ENCODE measurements at regions not wholly inside any gene's neighbourhood (a gene's known extent, or its start where the extent isn't known, plus 50 kb on each side); places are given as distances from the start of the nearest gene placed in this dataset.

DNA sequence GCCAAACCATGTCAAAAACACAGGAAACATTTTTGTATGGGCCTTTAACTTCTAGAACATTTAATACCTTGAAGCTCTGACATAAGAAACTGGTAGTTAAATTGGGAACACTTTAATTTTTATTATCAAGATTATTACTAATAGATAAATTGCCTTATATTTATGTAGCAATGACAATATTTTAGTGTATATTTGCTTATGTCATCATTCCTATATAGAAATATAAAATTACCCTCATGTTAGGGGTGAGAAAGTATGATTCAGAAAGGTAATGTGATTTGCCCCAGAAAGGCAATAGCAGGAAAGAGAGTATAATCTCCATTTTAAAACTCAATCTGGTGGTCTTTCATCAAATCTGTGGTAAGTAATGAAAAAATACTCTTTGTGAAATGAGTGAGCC lies 147.4 kb downstream of the IL15 start:
- no peaks in the 10 kb centered on the region for H3K27me3 Mint-ChIP-seq (ENCODE audit: insufficient read depth)
- no peak overlapping the region for H3K9ac ChIP-seq (ENCODE audit: extremely low read depth, low read length, poor library complexity, severe bottlenecking)
- H3K9me3 Mint-ChIP-seq: peaks cover 19% of the 10 kb centered on the region
- no peaks in the 10 kb centered on the region for H3K27me3 ChIP-seq (ENCODE audit: control insufficient read depth, insufficient read depth, low read length, poor library complexity, severe bottlenecking)
- H3K27ac Mint-ChIP-seq: no peak overlapping the region
- peaks cover 4% of the 10 kb centered on the region for H3K9me3 ChIP-seq (ENCODE audit: control insufficient read depth, low read length)
- TF ChIP-seq, protein P1, sequence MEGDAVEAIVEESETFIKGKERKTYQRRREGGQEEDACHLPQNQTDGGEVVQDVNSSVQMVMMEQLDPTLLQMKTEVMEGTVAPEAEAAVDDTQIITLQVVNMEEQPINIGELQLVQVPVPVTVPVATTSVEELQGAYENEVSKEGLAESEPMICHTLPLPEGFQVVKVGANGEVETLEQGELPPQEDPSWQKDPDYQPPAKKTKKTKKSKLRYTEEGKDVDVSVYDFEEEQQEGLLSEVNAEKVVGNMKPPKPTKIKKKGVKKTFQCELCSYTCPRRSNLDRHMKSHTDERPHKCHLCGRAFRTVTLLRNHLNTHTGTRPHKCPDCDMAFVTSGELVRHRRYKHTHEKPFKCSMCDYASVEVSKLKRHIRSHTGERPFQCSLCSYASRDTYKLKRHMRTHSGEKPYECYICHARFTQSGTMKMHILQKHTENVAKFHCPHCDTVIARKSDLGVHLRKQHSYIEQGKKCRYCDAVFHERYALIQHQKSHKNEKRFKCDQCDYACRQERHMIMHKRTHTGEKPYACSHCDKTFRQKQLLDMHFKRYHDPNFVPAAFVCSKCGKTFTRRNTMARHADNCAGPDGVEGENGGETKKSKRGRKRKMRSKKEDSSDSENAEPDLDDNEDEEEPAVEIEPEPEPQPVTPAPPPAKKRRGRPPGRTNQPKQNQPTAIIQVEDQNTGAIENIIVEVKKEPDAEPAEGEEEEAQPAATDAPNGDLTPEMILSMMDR (conservative IDR thresholded peaks at IDR 0.05): no peak
- DNase-seq: no peak
- H3K36me3 ChIP-seq (ENCODE audit: control insufficient read depth, insufficient read depth, low read length): no peaks in the 10 kb centered on the region
- H3K4me1 ChIP-seq (ENCODE audit: control insufficient read depth, insufficient read depth, low read length): no peaks in the 10 kb centered on the region
- H3K36me3 Mint-ChIP-seq (ENCODE audit: low read depth): peaks cover 3% of the 10 kb centered on the region
- no peaks in the 10 kb centered on the region for H3K4me1 Mint-ChIP-seq
- no peak overlapping the region for H3K27ac ChIP-seq (ENCODE audit: low read depth, low read length)
- H3K4me3 ChIP-seq (ENCODE audit: low read length): no peak overlapping the region
- no peak overlapping the region for H3K4me3 Mint-ChIP-seq

DNA sequence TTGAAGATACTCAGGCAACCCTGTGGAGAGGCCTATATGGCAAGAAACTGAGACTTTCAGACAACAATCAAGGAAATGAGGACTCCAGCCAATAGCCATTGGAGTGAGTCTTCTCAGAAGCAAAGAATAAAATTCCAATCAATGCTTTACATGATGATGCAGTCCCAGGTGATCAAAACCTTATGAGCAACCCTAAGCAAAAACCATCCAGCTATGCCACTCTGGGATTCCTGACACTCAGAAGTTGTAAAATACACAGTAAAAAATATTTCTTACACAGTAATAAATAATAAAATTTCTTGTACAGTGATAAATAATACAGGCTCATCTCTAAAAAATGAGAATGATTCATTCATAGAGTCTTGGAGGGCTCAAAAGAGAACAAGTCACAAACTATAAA lies 150.6 kb downstream of the IL15 start:
- Mint-ChIP-seq H3K36me3 (ENCODE audit: low read depth) (peaks cover 3% of the 10 kb centered on the region), H3K27me3 (ENCODE audit: insufficient read depth) (no peaks in the 10 kb centered on the region), H3K4me1 (no peaks in the 10 kb centered on the region), H3K4me3 (no peak overlapping the region), H3K9me3 (peaks cover 11% of the 10 kb centered on the region), H3K27ac (no peak overlapping the region)
- H3K9ac ChIP-seq (ENCODE audit: extremely low read depth, low read length, poor library complexity, severe bottlenecking): no peak overlapping the region
- TF ChIP-seq, protein P1 (conservative IDR thresholded peaks at IDR 0.05): no peak
- H3K9me3 ChIP-seq (ENCODE audit: control insufficient read depth, low read length): peaks cover 4% of the 10 kb centered on the region
- no peak overlapping the region for H3K4me3 ChIP-seq (ENCODE audit: low read length)
- no peaks in the 10 kb centered on the region for H3K36me3 ChIP-seq (ENCODE audit: control insufficient read depth, insufficient read depth, low read length)
- no peak overlapping the region for H3K27ac ChIP-seq (ENCODE audit: low read depth, low read length)
- no peaks in the 10 kb centered on the region for H3K4me1 ChIP-seq (ENCODE audit: control insufficient read depth, insufficient read depth, low read length)
- no peaks in the 10 kb centered on the region for H3K27me3 ChIP-seq (ENCODE audit: control insufficient read depth, insufficient read depth, low read length, poor library complexity, severe bottlenecking)
- no peak for DNase-seq

DNA sequence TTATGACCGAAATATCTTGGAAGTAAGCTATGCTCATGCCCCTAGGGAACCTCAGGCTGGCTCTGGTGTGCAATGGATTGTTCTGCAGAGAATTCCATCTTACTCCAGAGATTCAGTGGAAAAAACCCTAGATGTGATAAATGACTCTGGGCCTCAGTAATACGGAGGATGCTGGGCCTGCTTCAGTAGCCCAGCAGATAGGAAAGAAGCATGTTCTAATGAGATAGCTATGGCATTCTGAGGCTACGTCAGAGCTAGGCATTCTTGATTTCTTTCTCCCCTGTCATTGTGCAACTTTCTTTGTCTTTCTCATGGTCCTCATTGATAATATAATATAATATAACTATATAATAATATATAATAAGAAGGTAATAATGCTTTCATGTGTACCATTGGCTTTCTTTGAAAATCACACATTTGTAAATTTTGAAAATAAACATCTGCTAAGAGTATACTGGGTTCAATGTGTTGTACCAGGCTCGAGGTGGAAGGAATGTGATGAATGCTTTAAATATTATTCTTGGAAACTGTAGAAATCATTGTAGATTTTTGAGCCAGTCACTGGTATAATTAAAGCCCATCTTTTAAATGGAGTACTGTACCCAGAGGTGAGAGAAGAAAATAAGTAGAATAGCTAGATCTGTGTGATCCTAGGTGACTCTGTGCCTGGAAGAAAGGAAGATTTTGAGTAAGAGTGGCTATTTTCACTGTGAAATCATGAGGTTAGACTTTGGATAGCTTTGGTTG lies 152.0 kb downstream of the IL15 start:
- Mint-ChIP-seq H3K27ac (no peak overlapping the region), H3K4me1 (no peaks in the 10 kb centered on the region), H3K27me3 (ENCODE audit: insufficient read depth) (no peaks in the 10 kb centered on the region), H3K36me3 (ENCODE audit: low read depth) (no peaks in the 10 kb centered on the region), H3K4me3 (no peak overlapping the region), H3K9me3 (peaks cover under 1% of the 10 kb centered on the region)
- 86 to 100% methylated on average over 1 to 4 of the region's 4 CpGs for whole genome bisulfite sequencing, 2 experiments (ENCODE audit: insufficient coverage in 1 of 2, insufficient read length in 1 of 2)
- Histone ChIP-seq H3K4me3 (ENCODE audit: low read length) (no peak overlapping the region), H3K27me3 (ENCODE audit: control insufficient read depth, insufficient read depth, low read length, poor library complexity, severe bottlenecking) (no peaks in the 10 kb centered on the region), H3K36me3 (ENCODE audit: control insufficient read depth, insufficient read depth, low read length) (no peaks in the 10 kb centered on the region), H3K4me1 (ENCODE audit: control insufficient read depth, insufficient read depth, low read length) (no peaks in the 10 kb centered on the region), H3K9ac (ENCODE audit: extremely low read depth, low read length, poor library complexity, severe bottlenecking) (no peak overlapping the region), H3K9me3 (ENCODE audit: control insufficient read depth, low read length) (no peaks in the 10 kb centered on the region), H3K27ac (ENCODE audit: low read depth, low read length) (no peak overlapping the region)
- no peak for DNase-seq
- TF ChIP-seq, protein P1 (conservative IDR thresholded peaks at IDR 0.05): no peak

Measured in endodermal cell (in vitro differentiated cells).